WTC11 (cell line): ENCODE measurements at regions not wholly inside any gene's neighbourhood (a gene's known extent, or its start where the extent isn't known, plus 50 kb on each side); places are given as distances from the start of the nearest gene placed in this dataset.
"Not testable (repeated sequence)": the region's sequence is repeated elsewhere in the genome, so short reads cannot be mapped to it uniquely, and the experiment has no call there.

ENCODE experiments used
- E2F1 ChIP-seq: sonication (generic); formaldehyde crosslinking; IDR thresholded peaks from 2 replicates; pipeline ENCODE4 v1.8.0; 2022; ENCODE audit warnings: mild to moderate bottlenecking, missing genetic modification reagents
- FOXP4 ChIP-seq: sonication (generic); formaldehyde crosslinking; IDR thresholded peaks from 2 replicates; pipeline ENCODE4 v1.8.0; 2022; ENCODE audit warnings: mild to moderate bottlenecking, missing genetic modification reagents
- GABPB1 ChIP-seq: sonication (generic); formaldehyde crosslinking; IDR thresholded peaks from 2 replicates; pipeline ENCODE4 v1.8.1; 2023; ENCODE audit warnings: mild to moderate bottlenecking, missing genetic modification reagents
- HMGA2 ChIP-seq: fragments of 250-450 bp; sonication (Bioruptor Pico); IDR thresholded peaks from 2 replicates; pipeline ENCODE4 v1.4.0; 2021; ENCODE audit warnings: mild to moderate bottlenecking, moderate library complexity
- IRF2 ChIP-seq: sonication (generic); formaldehyde crosslinking; IDR thresholded peaks from 2 replicates; pipeline ENCODE4 v1.8.0; 2022; ENCODE audit warnings: low read depth, missing genetic modification reagents, borderline replicate concordance
- JAZF1 ChIP-seq: fragments of 250-450 bp; sonication (Bioruptor Pico); IDR thresholded peaks from 2 replicates; pipeline ENCODE4 v1.9.0; 2021; ENCODE audit warnings: moderate library complexity, mild to moderate bottlenecking, inconsistent platforms
- JUN ChIP-seq: sonication (generic); formaldehyde crosslinking; IDR thresholded peaks from 2 replicates; pipeline ENCODE4 v1.8.0; 2023; ENCODE audit warnings: mild to moderate bottlenecking, missing genetic modification reagents
- NFYB ChIP-seq: sonication (generic); formaldehyde crosslinking; conservative IDR thresholded peaks from 2 replicates; pipeline ENCODE4 v1.8.0; 2022; ENCODE audit warnings: low read depth, missing genetic modification reagents
- NR2C2 ChIP-seq: sonication (generic); formaldehyde crosslinking; IDR thresholded peaks from 2 replicates; pipeline ENCODE4 v1.8.0; 2022; ENCODE audit warnings: mild to moderate bottlenecking, missing genetic modification reagents
- ZNF232 ChIP-seq: sonication (generic); formaldehyde crosslinking; IDR thresholded peaks from 2 replicates; pipeline ENCODE4 v1.8.0; 2022; ENCODE audit warnings: mild to moderate bottlenecking, missing genetic modification reagents
- TF ChIP-seq, protein P1 (sequence below): fragments of 200-600 bp; IDR thresholded peaks from 2 replicates; pipeline ENCODE4 v1.8.0; 2022; ENCODE audit warnings: antibody characterized with exemption
- TF ChIP-seq, protein P2 (sequence below): sonication (generic); formaldehyde crosslinking; IDR thresholded peaks from 2 replicates; pipeline ENCODE4 v1.8.0; 2022; ENCODE audit warnings: mild to moderate bottlenecking, missing genetic modification reagents
- TF ChIP-seq, protein P3 (sequence below): sonication (generic); formaldehyde crosslinking; IDR thresholded peaks from 2 replicates; pipeline ENCODE4 v1.8.1; 2023; ENCODE audit warnings: mild to moderate bottlenecking, missing genetic modification reagents, moderate library complexity

DNA sequence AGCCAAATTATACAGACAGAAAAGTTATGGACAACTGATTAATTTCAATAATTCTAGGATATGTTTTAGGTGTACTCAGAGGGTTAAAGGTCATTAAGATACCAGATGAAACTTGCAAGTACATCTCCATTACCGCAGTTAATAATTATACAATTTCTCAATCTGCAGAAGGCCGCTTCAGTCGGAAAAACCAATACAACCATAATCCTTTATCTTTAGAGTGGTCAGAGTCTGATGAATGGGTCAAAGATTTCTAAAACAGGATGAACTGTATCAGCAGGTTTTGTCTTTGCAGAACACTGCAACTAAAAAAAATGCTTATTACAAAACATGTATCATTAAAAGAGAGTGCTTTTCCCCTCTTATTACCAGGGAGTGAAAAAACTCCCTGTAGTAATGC lies 78.5 kb downstream of the SYT15 start:
- TF ChIP-seq, protein P1, sequence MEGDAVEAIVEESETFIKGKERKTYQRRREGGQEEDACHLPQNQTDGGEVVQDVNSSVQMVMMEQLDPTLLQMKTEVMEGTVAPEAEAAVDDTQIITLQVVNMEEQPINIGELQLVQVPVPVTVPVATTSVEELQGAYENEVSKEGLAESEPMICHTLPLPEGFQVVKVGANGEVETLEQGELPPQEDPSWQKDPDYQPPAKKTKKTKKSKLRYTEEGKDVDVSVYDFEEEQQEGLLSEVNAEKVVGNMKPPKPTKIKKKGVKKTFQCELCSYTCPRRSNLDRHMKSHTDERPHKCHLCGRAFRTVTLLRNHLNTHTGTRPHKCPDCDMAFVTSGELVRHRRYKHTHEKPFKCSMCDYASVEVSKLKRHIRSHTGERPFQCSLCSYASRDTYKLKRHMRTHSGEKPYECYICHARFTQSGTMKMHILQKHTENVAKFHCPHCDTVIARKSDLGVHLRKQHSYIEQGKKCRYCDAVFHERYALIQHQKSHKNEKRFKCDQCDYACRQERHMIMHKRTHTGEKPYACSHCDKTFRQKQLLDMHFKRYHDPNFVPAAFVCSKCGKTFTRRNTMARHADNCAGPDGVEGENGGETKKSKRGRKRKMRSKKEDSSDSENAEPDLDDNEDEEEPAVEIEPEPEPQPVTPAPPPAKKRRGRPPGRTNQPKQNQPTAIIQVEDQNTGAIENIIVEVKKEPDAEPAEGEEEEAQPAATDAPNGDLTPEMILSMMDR = not testable (repeated sequence)
- TF ChIP-seq, protein P2, sequence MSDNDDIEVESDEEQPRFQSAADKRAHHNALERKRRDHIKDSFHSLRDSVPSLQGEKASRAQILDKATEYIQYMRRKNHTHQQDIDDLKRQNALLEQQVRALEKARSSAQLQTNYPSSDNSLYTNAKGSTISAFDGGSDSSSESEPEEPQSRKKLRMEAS (CRISPR knock-in tag) = not testable (repeated sequence)
- not testable (repeated sequence) for TF ChIP-seq ZNF232 (CRISPR knock-in tag); GABPB1 (CRISPR knock-in tag); NFYB (CRISPR knock-in tag); NR2C2 (CRISPR knock-in tag); IRF2; E2F1 (CRISPR knock-in tag); FOXP4 (CRISPR knock-in tag); JUN (CRISPR knock-in tag); JAZF1; HMGA2 (CRISPR knock-in tag)
- TF ChIP-seq, protein P3, sequence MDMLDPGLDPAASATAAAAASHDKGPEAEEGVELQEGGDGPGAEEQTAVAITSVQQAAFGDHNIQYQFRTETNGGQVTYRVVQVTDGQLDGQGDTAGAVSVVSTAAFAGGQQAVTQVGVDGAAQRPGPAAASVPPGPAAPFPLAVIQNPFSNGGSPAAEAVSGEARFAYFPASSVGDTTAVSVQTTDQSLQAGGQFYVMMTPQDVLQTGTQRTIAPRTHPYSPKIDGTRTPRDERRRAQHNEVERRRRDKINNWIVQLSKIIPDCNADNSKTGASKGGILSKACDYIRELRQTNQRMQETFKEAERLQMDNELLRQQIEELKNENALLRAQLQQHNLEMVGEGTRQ (CRISPR knock-in tag) = not testable (repeated sequence)
